Mucosa of rectum (tissue), 2 donors: ENCODE measurements at regions not wholly inside any gene's neighbourhood (a gene's known extent, or its start where the extent isn't known, plus 50 kb on each side); places are given as distances from the start of the nearest gene placed in this dataset.

Experiments
- H3K27ac ChIP-seq, 2 donors: one replicate each; pipeline ENCODE4 v1.7.0; 2013; ENCODE audit warnings: inconsistent platforms in 2 of 2, low read depth in 2 of 2, low read length in 2 of 2
- H3K27me3 ChIP-seq, 2 donors: one replicate each; pipeline ENCODE4 v1.7.0; 2013; ENCODE audit warnings: low read length in 2 of 2; ENCODE audit not compliant: control insufficient read depth in 2 of 2, insufficient read depth in 2 of 2
- H3K36me3 ChIP-seq, 2 donors: one replicate each; pipeline ENCODE4 v1.7.0; 2013; ENCODE audit warnings: low read length in 2 of 2; ENCODE audit not compliant: control insufficient read depth in 2 of 2, insufficient read depth in 2 of 2
- H3K4me1 ChIP-seq, 2 donors: one replicate each; pipeline ENCODE4 v1.7.0; 2013; ENCODE audit warnings: low read length in 2 of 2, mild to moderate bottlenecking in 1 of 2; ENCODE audit not compliant: control insufficient read depth in 2 of 2, insufficient read depth in 2 of 2
- H3K4me3 ChIP-seq, 2 donors: one replicate each; pipeline ENCODE4 v1.7.0; 2013; ENCODE audit warnings: low read length in 2 of 2
- H3K9ac ChIP-seq, 2 donors: one replicate each; pipeline ENCODE4 v1.7.0; 2013; ENCODE audit warnings: low read length in 2 of 2, low read depth in 1 of 2, mild to moderate bottlenecking in 1 of 2
- H3K9me3 ChIP-seq, 2 donors: one replicate each; pipeline ENCODE4 v1.7.0; 2013; ENCODE audit warnings: low read length in 2 of 2; ENCODE audit not compliant: control insufficient read depth in 2 of 2
- donor health status: healthy.
- donor health status: Normal muscosa, but diverticular disease.

GRCh38 chr5:68540798-68541590, 325.4 kb downstream of the PIK3R1 start:
- Histone ChIP-seq H3K36me3 (no peaks in the 10 kb centered on the region), H3K9ac (no peak overlapping the region), H3K4me3 (no peak overlapping the region), H3K9me3 (no peaks in the 10 kb centered on the region), H3K27ac (no peak overlapping the region), H3K27me3 (no peaks in the 10 kb centered on the region), H3K4me1 (peaks cover 2 to 6% of the 10 kb centered on the region in 2 donors)

- Histone ChIP-seq H3K9me3 (no peaks in the 10 kb centered on the region), H3K27ac (no peak overlapping the region), H3K4me1 (peaks cover 2 to 6% of the 10 kb centered on the region in 2 donors), H3K4me3 (no peak overlapping the region), H3K36me3 (no peaks in the 10 kb centered on the region), H3K9ac (no peak overlapping the region), H3K27me3 (no peaks in the 10 kb centered on the region)
Observed at GRCh38 chr5:68542207-68542606, 326.7 kb downstream of the PIK3R1 start.

- Histone ChIP-seq H3K9me3 (no peaks in the 10 kb centered on the region), H3K27me3 (no peaks in the 10 kb centered on the region), H3K36me3 (no peaks in the 10 kb centered on the region), H3K27ac (no peak overlapping the region), H3K4me3 (no peak overlapping the region), H3K9ac (no peak overlapping the region), H3K4me1 (peaks cover 2 to 6% of the 10 kb centered on the region in 2 donors)
Observed at GRCh38 chr5:68543212-68543611, 327.7 kb downstream of the PIK3R1 start.

GRCh38 chr5:68544091-68544647, 328.6 kb downstream of the PIK3R1 start:
- no peaks in the 10 kb centered on the region for H3K27me3 ChIP-seq
- H3K4me3 ChIP-seq, result no peak overlapping the region
- H3K27ac ChIP-seq, result no peak overlapping the region
- no peak overlapping the region for H3K9ac ChIP-seq
- H3K9me3 ChIP-seq, result no peaks in the 10 kb centered on the region
- peaks cover 2 to 6% of the 10 kb centered on the region in 2 donors for H3K4me1 ChIP-seq
- no peaks in the 10 kb centered on the region for H3K36me3 ChIP-seq

GRCh38 chr5:68544648-68545552, 329.3 kb downstream of the PIK3R1 start:
- H3K4me1 ChIP-seq, result peaks cover 2 to 6% of the 10 kb centered on the region in 2 donors
- no peak overlapping the region for H3K4me3 ChIP-seq
- no peaks in the 10 kb centered on the region for H3K36me3 ChIP-seq
- no peaks in the 10 kb centered on the region for H3K9me3 ChIP-seq
- no peaks in the 10 kb centered on the region for H3K27me3 ChIP-seq
- no peak overlapping the region for H3K9ac ChIP-seq
- no peak overlapping the region for H3K27ac ChIP-seq

GRCh38 chr5:68545636-68546295, 330.2 kb downstream of the PIK3R1 start:
- H3K4me1 ChIP-seq, result peaks cover 2 to 6% of the 10 kb centered on the region in 2 donors
- H3K36me3 ChIP-seq, result no peaks in the 10 kb centered on the region
- H3K27me3 ChIP-seq, result no peaks in the 10 kb centered on the region
- H3K9ac ChIP-seq, result no peak overlapping the region
- no peaks in the 10 kb centered on the region for H3K9me3 ChIP-seq
- no peak overlapping the region for H3K27ac ChIP-seq
- no peak overlapping the region for H3K4me3 ChIP-seq

- Histone ChIP-seq H3K27me3 (no peaks in the 10 kb centered on the region), H3K9ac (no peak overlapping the region), H3K9me3 (no peaks in the 10 kb centered on the region), H3K4me3 (no peak overlapping the region), H3K4me1 (peaks cover 2 to 6% of the 10 kb centered on the region in 2 donors), H3K36me3 (no peaks in the 10 kb centered on the region), H3K27ac (no peak overlapping the region)
Observed at GRCh38 chr5:68547056-68547455, 331.5 kb downstream of the PIK3R1 start.

- Histone ChIP-seq H3K9ac (no peak overlapping the region), H3K9me3 (no peaks in the 10 kb centered on the region), H3K36me3 (no peaks in the 10 kb centered on the region), H3K27me3 (no peaks in the 10 kb centered on the region), H3K4me3 (no peak overlapping the region), H3K4me1 (peaks cover 2 to 6% of the 10 kb centered on the region in 2 donors), H3K27ac (no peak overlapping the region)
Observed at GRCh38 chr5:68547622-68548021, 332.1 kb downstream of the PIK3R1 start.

GRCh38 chr5:68548959-68549676, 333.6 kb downstream of the PIK3R1 start:
- no peak overlapping the region for H3K27ac ChIP-seq

More at GRCh38 chr5:68548959-68549676, 333.6 kb downstream of the PIK3R1 start:
- no peaks in the 10 kb centered on the region for H3K9me3 ChIP-seq
- H3K27me3 ChIP-seq, result no peaks in the 10 kb centered on the region
- H3K36me3 ChIP-seq, result no peaks in the 10 kb centered on the region
- no peak overlapping the region for H3K4me3 ChIP-seq
- H3K9ac ChIP-seq, result no peak overlapping the region
- H3K4me1 ChIP-seq, result peaks cover 2 to 4% of the 10 kb centered on the region in 2 donors
